Tibial nerve (tissue), 3 donors: ENCODE measurements at regions not wholly inside any gene's neighbourhood (a gene's known extent, or its start where the extent isn't known, plus 50 kb on each side); places are given as distances from the start of the nearest gene placed in this dataset.
"Not testable (repeated sequence)": the region's sequence is repeated elsewhere in the genome, so short reads cannot be mapped to it uniquely, and the experiment has no call there.

Experiments
- CTCF ChIP-seq, 5 experiments: fragments of 200-600 bp in 3 of 5; fragments of 450-650 bp in 2 of 5; sonication (generic) in 3 of 5; IDR thresholded peaks; one replicate each; pipeline ENCODE4 v1.5.1; 2016 to 2019; ENCODE audit warnings: antibody characterized with exemption in 5 of 5, mild to moderate bottlenecking in 3 of 5, moderate library complexity in 2 of 5
- POLR2A ChIP-seq, 2 donors: fragments of 450-650 bp; IDR thresholded peaks; one replicate each; pipeline ENCODE4 v1.6.1; 2017; ENCODE audit warnings: antibody characterized with exemption in 2 of 2, mild to moderate bottlenecking in 2 of 2, moderate library complexity in 2 of 2

GRCh38 chr1:143842058-143842457 is 129.7 kb downstream of the FAM72C start:
- TF ChIP-seq CTCF, POLR2A (IDR thresholded peaks at IDR 0.05): not testable (repeated sequence)
